ENCODE measurements at regions not wholly inside any gene's neighbourhood (a gene's known extent, or its start where the extent isn't known, plus 50 kb on each side); places are given as distances from the start of the nearest gene placed in this dataset.

GRCh38 chr22:48145738-48146137 lies 1383.3 kb downstream of the TBC1D22A start:
- DNase-seq, result no peak

- DNase-seq, result no peak
Observed at GRCh38 chr22:48144318-48144717, 1381.9 kb downstream of the TBC1D22A start.

GRCh38 chr22:48143856-48144255 lies 1381.4 kb downstream of the TBC1D22A start:
- no peak for DNase-seq

- DNase-seq, result no peak
Observed at GRCh38 chr22:48142388-48142787, 1379.9 kb downstream of the TBC1D22A start.

- peak; percentile 31 for DNase-seq
Observed at GRCh38 chr22:48141301-48141700, 1378.9 kb downstream of the TBC1D22A start.

- DNase-seq, result no peak
Observed at GRCh38 chr22:48140261-48140813, 1377.9 kb downstream of the TBC1D22A start.

- DNase-seq, result no peak
Observed at GRCh38 chr22:48139776-48140175, 1377.3 kb downstream of the TBC1D22A start.

GRCh38 chr22:48138855-48139254 lies 1376.4 kb downstream of the TBC1D22A start:
- no peak for DNase-seq

GRCh38 chr22:48138427-48138826 lies 1376.0 kb downstream of the TBC1D22A start:
- DNase-seq, result no peak

- no peak for DNase-seq
Observed at GRCh38 chr22:48137640-48138039, 1375.2 kb downstream of the TBC1D22A start.

GRCh38 chr22:48135592-48135991 lies 1373.1 kb downstream of the TBC1D22A start:
- no peak for DNase-seq

GRCh38 chr22:48125416-48125815 lies 1363.0 kb downstream of the TBC1D22A start:
- DNase-seq, result no peak

- DNase-seq, result no peak
Observed at GRCh38 chr22:48121984-48122383, 1359.5 kb downstream of the TBC1D22A start.

- no peak for DNase-seq
Observed at GRCh38 chr22:48118654-48119053, 1356.2 kb downstream of the TBC1D22A start.

GRCh38 chr22:48116871-48117270 lies 1354.4 kb downstream of the TBC1D22A start:
- no peak for DNase-seq

GRCh38 chr22:48112687-48113521 lies 1350.5 kb downstream of the TBC1D22A start:
- no peak for DNase-seq

- no peak for DNase-seq
Observed at GRCh38 chr22:48106715-48107259, 1344.3 kb downstream of the TBC1D22A start.

GRCh38 chr22:48106215-48106614 lies 1343.8 kb downstream of the TBC1D22A start:
- no peak for DNase-seq

- no peak for DNase-seq
Observed at GRCh38 chr22:48105259-48105658, 1342.8 kb downstream of the TBC1D22A start.

- no peak for DNase-seq
Observed at GRCh38 chr22:48104766-48105165, 1342.3 kb downstream of the TBC1D22A start.

- no peak for DNase-seq
Observed at GRCh38 chr22:48104102-48104738, 1341.8 kb downstream of the TBC1D22A start.

- no peak for DNase-seq
Observed at GRCh38 chr22:48103126-48103875, 1340.9 kb downstream of the TBC1D22A start.

- no peak for DNase-seq
Observed at GRCh38 chr22:48102581-48102980, 1340.1 kb downstream of the TBC1D22A start.

All from femur (tissue), 1 donor.